Right renal pelvis (tissue), 4 donors: ENCODE measurements at regions not wholly inside any gene's neighbourhood (a gene's known extent, or its start where the extent isn't known, plus 50 kb on each side); places are given as distances from the start of the nearest gene placed in this dataset.

Source experiments
- DNase-seq, 4 donors: peaks; one replicate each; pipeline ENCODE4 v3.0.0-alpha.2; 2013; ENCODE audit warnings: low read depth in 4 of 4, low spot score in 3 of 4, missing footprints in 1 of 4

DNA sequence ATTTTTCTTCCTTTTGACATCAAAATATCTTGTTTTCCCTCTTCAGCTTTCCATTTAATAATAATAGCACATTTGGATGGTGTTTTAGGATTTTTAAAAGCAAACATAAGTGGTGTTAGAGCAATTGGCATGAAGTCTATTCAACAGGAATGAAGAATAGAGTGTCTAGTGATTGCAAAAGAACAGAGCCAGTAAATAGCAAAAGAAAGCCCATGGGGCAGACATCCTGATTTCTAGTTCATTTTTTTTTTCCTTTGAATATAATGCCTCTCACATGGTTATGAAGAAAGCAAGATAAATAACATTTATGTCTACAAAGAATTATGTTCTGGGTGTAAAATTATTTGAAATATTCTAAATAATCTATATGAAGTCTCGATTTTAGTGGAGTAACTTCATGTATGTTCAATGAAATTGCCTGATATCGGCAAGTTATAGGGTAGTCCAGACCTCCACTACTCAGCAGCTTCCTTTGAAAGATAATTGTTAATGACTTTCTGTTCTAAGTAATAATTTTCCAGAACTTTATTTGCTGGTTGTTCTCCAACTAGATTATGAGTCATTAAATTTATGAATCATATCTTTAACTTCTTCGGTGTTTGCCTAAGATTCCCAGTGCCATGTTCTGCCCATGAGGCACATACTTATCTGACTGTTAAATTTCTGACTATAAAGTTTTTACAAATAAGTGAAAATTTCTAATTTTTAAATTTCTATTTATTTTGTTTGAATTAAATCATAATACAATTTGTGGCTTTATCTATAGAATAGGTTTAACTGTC, 587.9 kb downstream of the TLL1 start:
- no peak for DNase-seq

DNA sequence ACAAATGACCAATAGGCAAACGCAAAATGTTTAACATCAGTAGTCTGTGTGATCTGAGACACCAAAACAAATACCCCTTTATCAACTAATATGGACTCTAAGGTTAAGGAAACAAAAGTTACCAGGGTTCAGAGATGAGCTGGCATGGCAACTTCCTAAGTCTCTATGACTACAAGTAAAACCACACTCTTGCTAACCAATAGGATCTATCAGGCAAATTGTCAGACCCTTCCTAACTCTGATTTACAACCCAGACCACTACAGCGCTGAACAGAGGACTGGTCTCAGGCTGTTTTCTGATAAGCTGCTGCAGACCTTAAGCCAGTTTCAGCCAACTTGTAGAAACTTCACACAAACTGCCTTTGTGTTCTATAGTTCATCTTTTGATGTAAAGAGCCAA, 608.0 kb downstream of the TLL1 start:
- no peak for DNase-seq

DNA sequence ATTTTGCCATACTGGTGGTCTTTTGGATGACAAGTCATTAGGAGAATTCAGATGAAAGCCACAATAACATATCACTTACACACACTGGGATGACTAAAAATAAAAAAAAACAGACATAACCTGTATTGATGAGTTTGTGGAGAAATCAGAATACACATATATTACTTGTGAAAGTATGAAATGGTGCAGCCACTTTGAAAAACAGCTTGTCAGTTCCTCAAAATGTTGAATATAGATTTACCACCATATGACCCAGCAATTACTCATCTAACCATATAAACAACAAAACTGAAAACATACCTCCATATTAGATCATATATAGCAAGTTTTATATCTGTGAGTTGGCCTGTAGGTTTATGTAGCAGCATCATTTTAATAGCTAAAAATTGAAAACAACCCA, 608.7 kb downstream of the TLL1 start:
- no peak for DNase-seq

DNA sequence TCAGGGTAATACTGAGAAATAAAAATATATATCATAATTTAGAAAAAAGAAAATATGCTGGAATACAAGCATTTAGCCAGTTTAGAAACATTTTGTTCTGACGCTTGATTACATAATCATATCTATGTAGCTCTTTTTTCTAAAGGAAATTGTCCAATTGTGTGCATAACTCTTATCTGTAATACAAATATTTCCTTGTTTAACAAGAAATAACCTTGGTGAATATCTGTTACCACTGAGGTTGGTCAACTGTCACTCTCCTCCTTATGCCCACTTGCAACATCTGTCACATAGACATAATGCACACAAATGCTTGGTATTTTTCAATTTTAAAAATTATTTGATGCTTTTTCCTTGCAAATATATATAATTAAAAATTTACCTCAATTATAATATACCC, 609.7 kb downstream of the TLL1 start:
- no peak for DNase-seq

DNA sequence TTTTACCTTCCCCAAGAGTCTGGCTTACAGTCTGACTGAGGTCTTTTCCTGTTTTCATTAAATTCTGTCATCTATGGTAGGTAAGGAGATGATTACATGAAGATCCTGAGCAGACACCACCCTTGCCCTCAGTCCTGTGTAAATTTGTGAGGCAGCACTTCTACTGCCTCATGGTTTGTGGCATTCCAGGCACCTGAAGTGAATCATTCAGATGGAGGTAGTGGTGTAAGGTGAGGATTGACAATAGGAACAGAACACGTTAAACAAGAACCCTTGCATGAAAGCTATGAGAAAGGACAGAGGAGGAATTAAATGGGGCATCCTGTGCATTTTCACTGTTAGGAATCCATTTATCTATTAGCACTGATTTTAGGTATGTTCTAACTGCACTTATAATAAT, 618.6 kb downstream of the TLL1 start:
- DNase-seq, result no peak

DNA sequence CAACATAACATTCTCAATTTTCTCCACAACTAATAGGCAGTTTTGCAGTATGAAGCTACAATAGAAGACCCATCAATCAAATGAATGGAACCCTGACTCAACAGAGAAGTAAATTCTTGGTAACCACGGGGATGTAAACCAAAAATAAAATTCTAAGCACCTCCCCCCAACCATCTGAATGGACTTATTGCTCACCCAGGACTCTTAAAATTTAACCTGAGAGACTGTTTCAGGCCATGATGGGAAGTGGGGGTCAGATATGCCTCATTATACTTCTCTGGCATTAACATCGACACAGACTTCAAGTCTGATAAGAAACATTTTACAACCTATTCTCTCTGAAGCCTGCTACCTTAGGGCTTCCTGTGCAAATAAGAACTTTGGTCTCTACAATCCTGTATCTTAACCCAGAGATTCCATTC, 620.9 kb downstream of the TLL1 start:
- no peak for DNase-seq

DNA sequence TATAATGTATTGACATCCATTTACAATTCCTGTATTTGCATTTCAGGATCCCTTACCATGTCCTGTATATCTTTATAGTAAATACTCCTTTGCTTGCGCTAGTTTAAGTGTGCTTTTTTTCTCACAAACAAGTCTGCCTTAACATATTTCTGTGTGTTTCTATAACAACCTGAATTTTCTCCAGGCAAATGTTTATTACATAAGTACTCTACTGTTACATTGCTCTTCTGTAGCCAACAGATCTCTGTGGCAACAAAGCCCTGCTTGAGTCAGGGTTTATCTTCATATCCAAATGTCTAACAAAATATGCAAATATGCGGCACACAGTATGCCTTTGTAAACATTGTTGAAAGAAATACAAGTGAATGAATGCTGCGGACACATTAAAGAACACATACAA, 625.5 kb downstream of the TLL1 start:
- DNase-seq, result no peak

DNA sequence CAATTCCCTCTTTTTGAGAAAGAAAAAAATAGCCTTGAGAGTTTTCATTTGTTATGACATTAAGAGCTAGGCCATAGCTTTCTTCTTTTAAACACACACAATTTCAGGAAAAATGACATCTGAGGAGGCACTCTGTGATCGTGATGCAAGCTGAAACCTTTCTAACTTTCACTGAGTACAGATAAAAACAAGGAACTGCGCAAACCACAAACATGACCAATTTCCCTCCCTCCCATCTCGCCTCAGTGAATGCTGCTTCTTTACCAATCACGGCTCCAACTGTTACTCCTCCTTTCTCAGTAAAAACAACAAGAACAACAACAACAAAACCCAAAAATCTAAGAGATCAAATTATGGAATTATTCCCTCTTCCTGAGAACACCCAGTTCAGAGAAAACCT, 626.8 kb downstream of the TLL1 start:
- no peak for DNase-seq

DNA sequence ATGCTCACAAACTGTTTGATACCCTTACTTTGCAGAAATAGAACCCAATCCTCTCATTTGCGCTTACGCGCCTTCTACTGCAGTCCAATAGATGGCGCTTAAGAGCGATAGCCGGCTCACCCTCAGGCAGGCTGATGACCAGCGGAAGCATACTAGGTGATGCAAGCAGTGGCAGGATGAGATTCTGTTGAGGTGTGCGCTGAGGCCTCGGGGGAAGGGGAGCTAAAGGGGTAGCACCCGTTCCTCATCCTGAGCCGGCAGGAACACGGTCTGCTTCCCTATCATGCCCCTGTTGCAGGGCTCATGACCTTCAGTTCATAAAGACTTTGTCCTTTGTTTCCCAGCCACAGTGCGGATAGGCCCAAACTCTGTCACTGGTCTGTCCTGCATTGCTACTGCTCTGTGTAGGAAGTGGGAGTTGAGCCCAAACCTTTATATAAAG, 628.9 kb downstream of the TLL1 start:
- DNase-seq, result peak in 1 of 4 donors; percentile 5

DNA sequence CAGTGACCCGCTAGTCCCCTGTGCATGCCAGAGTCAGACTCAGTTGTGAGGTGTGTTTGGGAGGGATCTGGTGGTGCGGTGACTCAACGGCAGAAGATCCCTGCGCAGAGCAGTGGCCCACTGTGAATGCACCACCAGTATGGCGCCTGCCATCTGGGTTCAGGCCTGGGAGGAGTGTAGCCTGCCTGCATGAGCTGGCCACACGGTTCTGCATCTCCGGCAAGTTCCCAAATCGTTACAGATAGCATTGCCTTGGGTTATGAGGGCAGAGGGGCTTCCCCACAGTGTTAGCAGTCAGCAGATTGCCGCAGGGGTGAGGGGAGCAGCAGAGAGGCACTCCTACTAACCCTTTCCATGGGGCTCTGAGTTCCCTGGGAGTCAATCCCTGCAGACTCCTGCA, 629.6 kb downstream of the TLL1 start:
- no peak for DNase-seq

DNA sequence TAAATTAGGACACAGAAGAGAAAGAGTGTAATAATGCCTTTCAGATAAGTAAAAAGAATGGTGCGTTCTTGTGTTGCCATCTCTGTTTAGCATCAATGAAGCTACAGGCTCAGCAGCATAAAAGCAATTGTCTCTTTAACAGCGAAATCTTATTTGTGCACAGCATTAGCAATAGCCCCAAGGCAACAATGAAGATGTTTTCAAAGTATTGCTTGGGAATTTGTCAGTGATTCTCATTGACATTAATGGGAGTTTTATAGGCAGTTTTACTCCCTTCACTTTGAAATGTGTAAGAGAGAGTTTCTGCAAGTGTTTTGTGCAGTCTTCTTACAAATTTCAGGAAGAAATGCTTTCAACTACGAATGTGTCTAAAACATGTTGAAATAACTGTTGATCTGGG, 633.0 kb downstream of the TLL1 start:
- DNase-seq, result no peak

DNA sequence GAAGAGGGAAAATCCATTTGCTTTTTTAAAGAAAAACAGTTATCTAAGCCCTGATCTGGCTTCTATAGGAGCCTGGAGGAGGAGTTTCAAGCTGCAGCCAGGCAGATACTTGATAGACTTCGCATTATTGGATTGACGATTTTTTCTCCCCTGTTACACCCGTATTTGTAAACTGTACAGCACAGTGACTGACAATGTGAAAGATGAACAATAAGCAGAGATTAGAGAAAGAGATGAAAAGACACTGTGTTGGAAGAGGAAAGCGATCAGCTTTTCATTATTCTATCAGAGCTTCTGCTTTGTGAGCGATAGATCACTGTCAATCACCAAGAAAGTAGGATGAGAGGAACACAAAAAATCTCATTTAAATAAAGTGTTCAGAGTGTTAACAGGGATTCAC, 639.2 kb downstream of the TLL1 start:
- DNase-seq, result no peak

DNA sequence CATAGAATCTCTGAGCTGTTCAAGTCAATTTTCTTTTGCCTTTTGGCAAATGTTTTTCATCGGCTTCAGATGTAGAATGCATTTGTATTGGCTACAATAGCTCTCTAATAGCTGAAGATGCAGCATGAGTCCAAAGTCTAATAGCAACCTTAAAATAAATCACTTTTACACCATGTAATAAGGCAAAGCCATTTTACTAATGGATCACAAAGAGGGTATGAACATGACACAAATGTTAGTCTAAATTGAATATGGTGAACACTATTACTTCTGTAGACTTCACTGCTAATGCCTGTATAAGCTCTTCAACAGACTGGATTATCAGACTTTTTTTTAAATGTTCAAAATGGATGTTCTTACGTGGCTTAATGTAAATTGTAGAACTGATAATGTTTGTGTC, 645.3 kb downstream of the TLL1 start:
- no peak for DNase-seq

DNA sequence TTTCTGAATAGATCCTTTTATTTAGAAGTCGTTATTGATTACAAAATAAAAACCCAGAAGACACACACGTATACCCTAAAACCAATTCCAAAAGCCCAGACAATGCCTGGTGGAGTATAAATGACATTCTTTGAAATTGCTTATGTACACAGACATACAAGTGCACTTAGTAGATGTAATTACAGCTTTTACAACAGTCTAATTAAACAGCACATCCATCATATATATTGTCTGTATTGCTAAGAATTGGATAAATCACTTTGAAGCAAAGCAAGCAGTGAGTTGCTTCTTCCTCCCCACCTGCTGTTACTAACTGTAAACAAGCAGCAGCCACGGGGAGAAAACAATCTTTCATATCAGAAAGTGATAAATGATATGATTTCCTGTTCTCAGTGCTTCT, 645.7 kb downstream of the TLL1 start:
- DNase-seq, result no peak

DNA sequence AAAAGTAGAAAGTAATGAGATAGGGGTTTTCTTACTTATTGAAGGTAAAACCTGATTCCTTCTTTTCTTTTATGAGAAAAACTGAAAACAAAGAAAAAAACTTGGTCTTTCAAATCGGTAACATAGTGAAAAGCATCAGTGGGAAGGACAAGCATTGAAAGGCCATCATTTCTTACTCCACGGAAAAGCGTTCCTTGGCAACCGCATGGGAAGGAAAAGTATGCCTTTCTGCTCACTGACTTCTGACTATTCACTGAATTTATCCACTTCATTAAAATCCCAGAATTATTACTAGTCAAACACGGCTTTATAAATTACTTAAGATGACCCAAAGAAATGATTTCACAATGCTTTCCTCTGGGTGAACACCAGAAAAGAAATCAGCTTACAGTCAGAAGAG, 646.7 kb downstream of the TLL1 start:
- no peak for DNase-seq

DNA sequence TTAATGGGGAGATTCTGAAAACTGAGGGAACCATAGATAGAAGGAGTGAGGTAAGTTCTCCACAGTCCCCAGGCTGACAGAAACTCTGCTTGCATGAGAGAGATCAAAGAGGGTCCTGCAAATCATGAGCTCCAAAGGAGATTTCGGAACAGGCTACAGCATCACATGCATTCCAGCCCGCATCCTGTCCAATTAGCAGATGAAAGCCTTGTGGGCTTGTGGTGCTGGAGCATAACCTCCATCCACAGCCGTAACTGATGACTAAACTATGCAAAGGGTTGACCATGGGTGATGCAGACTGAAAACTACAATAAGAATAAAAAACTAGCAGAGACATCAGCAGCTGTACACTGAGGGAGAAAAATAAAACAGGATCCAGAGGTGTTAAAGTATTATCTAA, 654.5 kb downstream of the TLL1 start:
- no peak for DNase-seq

DNA sequence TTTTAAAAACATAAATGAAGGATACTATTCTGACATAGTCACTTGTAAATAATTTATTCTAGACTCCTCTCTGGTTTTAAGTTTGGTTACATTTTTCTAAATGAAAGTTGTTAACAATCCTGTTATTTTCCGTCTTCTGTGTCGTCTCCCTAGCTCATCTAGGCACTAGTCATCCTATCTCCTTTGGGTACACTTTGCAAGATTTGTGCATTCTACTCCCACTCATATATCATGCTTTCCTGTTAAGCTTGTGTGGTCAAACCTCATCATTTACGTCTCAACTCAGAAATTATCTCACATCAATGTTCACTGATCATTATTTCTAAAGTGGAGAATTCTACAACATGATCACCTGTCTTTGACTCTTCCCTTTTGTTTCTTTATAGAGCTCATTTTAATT, 658.7 kb downstream of the TLL1 start:
- DNase-seq, result no peak

DNA sequence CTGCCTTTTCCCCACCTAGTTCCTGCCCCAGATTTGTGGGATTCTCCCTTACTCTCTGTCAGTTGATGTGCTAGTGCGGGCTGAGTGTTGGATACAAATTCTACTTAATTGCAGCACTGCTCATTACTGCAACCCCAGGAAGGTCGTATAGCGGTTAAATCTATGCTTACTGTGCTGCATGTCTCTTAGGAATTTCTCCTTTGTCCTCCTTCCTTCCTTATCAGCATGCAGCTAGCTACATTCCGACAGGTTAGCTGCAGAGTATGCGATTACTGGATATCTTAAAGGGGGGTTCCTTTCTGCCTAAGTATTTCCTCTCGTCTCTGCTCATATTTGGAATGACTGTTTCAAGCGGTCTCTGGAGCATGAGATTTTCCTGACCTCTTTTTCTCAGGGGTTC, 662.8 kb downstream of the TLL1 start:
- DNase-seq, result no peak

DNA sequence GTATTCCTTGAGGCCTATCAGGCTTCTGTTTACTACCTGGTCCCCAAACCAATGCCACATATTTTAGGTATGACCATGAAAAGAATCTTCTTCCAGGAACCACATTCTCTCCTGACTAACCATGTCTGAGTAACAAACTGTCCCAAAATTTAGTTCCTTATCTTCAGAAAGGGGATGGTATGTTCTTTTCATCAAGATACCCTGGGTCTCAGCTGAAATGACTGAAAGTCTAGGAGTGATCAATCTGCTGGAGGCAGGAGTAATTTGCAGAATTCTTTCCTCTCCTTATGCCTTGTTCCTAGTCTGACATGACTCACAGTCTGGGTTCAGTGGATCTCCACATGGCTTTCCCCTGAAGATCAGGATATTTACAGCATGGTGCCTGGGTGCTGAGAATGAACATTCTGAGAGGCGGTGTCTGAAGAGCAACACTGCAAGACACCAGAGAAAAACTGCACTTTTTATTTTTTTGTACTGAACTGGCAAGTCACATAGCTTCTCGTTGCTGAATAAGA, 665.5 kb downstream of the TLL1 start:
- no peak for DNase-seq

DNA sequence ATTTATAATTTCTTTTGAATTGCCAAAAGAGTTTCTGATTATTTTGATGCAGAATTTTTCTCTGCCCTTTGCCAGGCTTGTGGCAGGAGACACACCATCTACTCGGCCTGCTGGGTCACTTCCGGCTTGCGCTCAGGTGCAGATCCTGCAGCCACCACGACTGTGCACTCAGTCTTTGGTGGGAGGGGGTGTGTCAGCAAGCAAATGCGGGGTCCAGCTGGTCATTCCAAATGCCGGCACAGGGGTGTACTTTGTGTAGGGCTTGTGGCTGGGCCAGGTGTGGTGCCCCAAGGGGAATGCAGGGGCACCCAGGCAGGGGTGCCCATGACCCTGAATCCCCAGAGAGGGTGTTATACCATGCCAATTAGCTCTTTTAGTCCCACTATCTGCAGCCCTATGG, 673.0 kb downstream of the TLL1 start:
- DNase-seq, result no peak

DNA sequence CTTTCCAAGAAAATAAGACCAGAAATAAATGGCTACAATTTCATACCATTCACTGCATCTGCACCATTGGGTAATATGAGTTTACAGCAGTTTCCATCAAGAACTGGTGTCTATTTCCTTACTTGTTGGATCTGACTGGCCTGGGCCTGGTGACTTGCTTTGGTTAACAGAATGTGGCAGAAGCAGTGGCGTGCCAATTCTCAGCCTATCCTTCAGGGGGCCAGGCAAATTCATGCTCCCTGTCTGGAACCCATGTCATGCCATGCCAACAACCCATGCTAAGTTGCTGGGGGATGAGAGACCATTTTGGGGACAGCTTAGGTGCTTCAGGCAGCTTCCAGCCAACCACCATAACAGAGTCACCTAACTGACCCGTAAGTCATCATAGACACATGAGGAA, 656.7 kb downstream of the SPOCK3 start:
- DNase-seq, result no peak

DNA sequence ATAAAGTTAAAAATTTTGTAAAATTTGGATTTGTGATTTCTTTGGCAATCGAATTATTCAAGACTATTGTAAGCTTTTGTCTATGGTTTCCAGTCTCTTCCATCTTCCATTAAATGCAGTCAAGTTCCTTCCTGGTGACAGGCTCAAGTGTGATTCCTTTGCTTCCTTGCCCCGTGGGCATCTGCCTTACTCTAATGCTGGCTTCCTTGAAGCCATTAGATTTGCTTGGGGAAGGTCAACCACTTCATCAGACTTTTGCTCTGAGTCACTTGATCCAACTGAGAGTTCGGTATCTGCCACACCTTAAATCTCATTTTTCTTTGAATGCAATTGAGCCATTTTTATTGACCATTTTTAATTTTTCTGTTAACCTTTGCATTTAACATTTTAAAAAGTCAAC, 648.8 kb downstream of the SPOCK3 start:
- DNase-seq, result no peak
